HepG2 (cell line): ENCODE measurements at regions not wholly inside any gene's neighbourhood (a gene's known extent, or its start where the extent isn't known, plus 50 kb on each side); places are given as distances from the start of the nearest gene placed in this dataset.

Source experiments
- ATAC-seq: fragments of 200-7000 bp; cut with Tn5 transposase; 3 replicates; pipeline ENCODE4 v1.9.1; 2020; ENCODE audit warnings: mild to moderate bottlenecking, moderate library complexity
- BruUV-seq: library from RNA; stranded (reverse); fragments of 400-500 nt; replicated peaks from 2 replicates; lab custom pipeline; 2021; lab: Mats Ljungman, UMichigan
- CTCF ChIA-PET: fragments of 300-600 bp; formaldehyde crosslinking; extraction: SDS; loops from one replicate; lab custom pipeline; 2021; ENCODE audit warnings: low total read pairs, inconsistent platforms, low intra/inter-chr PET ratio; lab: Yijun Ruan, JAX
- POLR2A ChIA-PET: fragments of 350-600 bp; sonication (Branson Sonifier 250); formaldehyde crosslinking; loops from one replicate; lab custom pipeline; 2020; ENCODE audit warnings: antibody characterized with exemption, inconsistent platforms; lab: Yijun Ruan, JAX
- DNase-seq: peaks from one replicate; pipeline ENCODE4 v3.0.0-alpha.2; 2015; ENCODE audit warnings: low spot score
- FAIRE-seq: peaks from 3 replicates; lab custom pipeline; 2011; peaks lifted over from hg19 to GRCh38; lab: Jason Lieb, UNC
- H2AFZ ChIP-seq: one replicate; pipeline ENCODE4 v1.6.1; 2011; ENCODE audit warnings: low read length, inconsistent platforms
- H3K27ac ChIP-seq: fragments of 300-600 bp; 3 replicates; pipeline ENCODE4 v1.8.0; 2011; ENCODE audit warnings: mixed run types, mild to moderate bottlenecking, mixed read lengths, low read length, inconsistent platforms; ENCODE audit not compliant: insufficient read depth; ENCODE audit errors: extremely low read length
- H3K27me3 ChIP-seq, 2 experiments: fragments of 200-600 bp in 1 of 2; 2 replicates in 1 of 2; 3 replicates in 1 of 2; pipeline versions ENCODE4 v1.6.0 to v1.8.0; 2011; ENCODE audit warnings: low read length in 2 of 2, mild to moderate bottlenecking in 2 of 2, moderate library complexity in 2 of 2, inconsistent platforms in 1 of 2; ENCODE audit not compliant: insufficient read depth in 2 of 2, control insufficient read depth in 1 of 2
- H3K36me3 ChIP-seq, 2 experiments: fragments of 200-600 bp in 1 of 2; replicated peaks in 1 of 2; 2 replicates in 1 of 2; 3 replicates in 1 of 2; pipeline versions ENCODE4 v1.5.1 to v1.8.0; 2011; ENCODE audit warnings: low read length in 2 of 2, inconsistent platforms in 1 of 2; ENCODE audit not compliant: insufficient read depth in 2 of 2, control insufficient read depth in 1 of 2
- H3K4me1 ChIP-seq: 2 replicates; pipeline ENCODE4 v1.5.1; 2012; ENCODE audit warnings: low read length, inconsistent platforms; ENCODE audit not compliant: insufficient read depth
- H3K4me2 ChIP-seq: 2 replicates; pipeline ENCODE4 v1.6.0; 2011; ENCODE audit warnings: low read depth, low read length, inconsistent platforms
- H3K4me3 ChIP-seq, 3 experiments: fragments of 200-600 bp in 1 of 3; sonication (generic), shearing (Covaris generic) in 1 of 3; replicated peaks in 1 of 3; 2 replicates each; pipeline ENCODE4 v1.5.1; 2011 to 2016; ENCODE audit warnings: low read length in 3 of 3, inconsistent platforms in 2 of 3, low read depth in 2 of 3, mild to moderate bottlenecking in 2 of 3, control low read depth in 1 of 3, mixed read lengths in 1 of 3; ENCODE audit not compliant: insufficient read depth in 1 of 3
- H3K79me2 ChIP-seq: one replicate; pipeline ENCODE4 v1.6.1; 2011; ENCODE audit warnings: low read length, inconsistent platforms; ENCODE audit not compliant: insufficient read depth
- H3K9ac ChIP-seq: 2 replicates; pipeline ENCODE4 v1.6.0; 2011; ENCODE audit warnings: mild to moderate bottlenecking, low read depth, low read length, inconsistent platforms; ENCODE audit not compliant: insufficient read depth
- H3K9me3 ChIP-seq: 2 replicates; pipeline ENCODE4 v1.5.1; 2012; ENCODE audit warnings: mild to moderate bottlenecking, low read length
- H4K20me1 ChIP-seq: 2 replicates; pipeline ENCODE4 v1.6.0; 2011; ENCODE audit warnings: inconsistent platforms, mild to moderate bottlenecking, low read length, moderate library complexity; ENCODE audit not compliant: insufficient read depth
- ATF7-NPFF ChIP-seq: sonication (generic); formaldehyde crosslinking; IDR thresholded peaks from 2 replicates; pipeline ENCODE4 v1.8.1; 2023; ENCODE audit warnings: mild to moderate bottlenecking, low read depth, missing genetic modification reagents, moderate library complexity
- CBX1 ChIP-seq: IDR thresholded peaks from one replicate; pipeline ENCODE4 v1.6.1; 2016; ENCODE audit warnings: antibody characterized with exemption, low read depth
- KAT8 ChIP-seq: IDR thresholded peaks from 2 replicates; pipeline ENCODE4 v1.6.1; 2016; ENCODE audit warnings: missing genetic modification reagents, missing compliant biosample characterization
- MAF1 ChIP-seq: sonication (generic); formaldehyde crosslinking; IDR thresholded peaks from 2 replicates; pipeline ENCODE4 v1.5.0; 2020; ENCODE audit warnings: missing genetic modification reagents, borderline replicate concordance
- SRSF1 ChIP-seq: fragments of 200-400 bp; formaldehyde crosslinking; optimal IDR thresholded peaks from 2 replicates; pipeline ENCODE3; 2017; ENCODE audit warnings: mild to moderate bottlenecking, low read depth, low read length, moderate library complexity
- THYN1 ChIP-seq: sonication (generic); formaldehyde crosslinking; IDR thresholded peaks from 2 replicates; pipeline ENCODE4 v1.8.1; 2023; ENCODE audit warnings: low read depth, mild to moderate bottlenecking, moderate library complexity, missing genetic modification reagents, borderline replicate concordance
- TP53 ChIP-seq: sonication (generic); formaldehyde crosslinking; conservative IDR thresholded peaks from 2 replicates; pipeline ENCODE4 v1.4.0; 2020; ENCODE audit warnings: missing genetic modification reagents
- ZNF724P ChIP-seq: sonication (generic); formaldehyde crosslinking; IDR thresholded peaks from 2 replicates; pipeline ENCODE4 v1.8.0; 2022; ENCODE audit warnings: missing genetic modification reagents, borderline replicate concordance
- WGBS: methylation state at CpG from one replicate; pipeline ENCODE4 v1.1.6; 2017; ENCODE audit warnings: low lambda C conversion rate; 5-methylcytosine and 5-hydroxymethylcytosine counted together
- in situ Hi-C: cut with HindIII; loops from 2 replicates; pipeline ENCODE4 v1.10.0; 2017; ENCODE audit warnings: low pct_unique_long_range_greater_than_20kb; ENCODE audit not compliant: extremely low pct_ligation_motif_present
- intact Hi-C: fragments of 100-400 bp; cut with micrococcal nuclease; formaldehyde crosslinking; loops from one replicate; pipeline ENCODE4 v1.10.0; 2022; ENCODE audit not compliant: unreplicated experiment
- TF ChIP-seq, protein P1 (sequence below): sonication (generic); formaldehyde crosslinking; IDR thresholded peaks from 2 replicates; pipeline ENCODE4 v1.8.1; 2023; ENCODE audit warnings: mild to moderate bottlenecking, missing genetic modification reagents, borderline replicate concordance
- TF ChIP-seq, protein P2 (sequence below): sonication (generic); formaldehyde crosslinking; conservative IDR thresholded peaks from 2 replicates; pipeline ENCODE4 v1.4.0; 2020; ENCODE audit warnings: missing genetic modification reagents
- TF ChIP-seq, protein P3 (sequence below): sonication (generic); formaldehyde crosslinking; conservative IDR thresholded peaks from 2 replicates; pipeline ENCODE4 v1.4.0; 2020; ENCODE audit warnings: missing genetic modification reagents
- TF ChIP-seq, protein P4 (sequence below): sonication (generic); formaldehyde crosslinking; IDR thresholded peaks from 2 replicates; pipeline ENCODE4 v1.5.0; 2020; ENCODE audit warnings: missing genetic modification reagents
- TF ChIP-seq, protein P5 (sequence below): sonication (generic); formaldehyde crosslinking; IDR thresholded peaks from 2 replicates; pipeline ENCODE4 v1.8.1; 2023; ENCODE audit warnings: mild to moderate bottlenecking, missing genetic modification reagents

DNA sequence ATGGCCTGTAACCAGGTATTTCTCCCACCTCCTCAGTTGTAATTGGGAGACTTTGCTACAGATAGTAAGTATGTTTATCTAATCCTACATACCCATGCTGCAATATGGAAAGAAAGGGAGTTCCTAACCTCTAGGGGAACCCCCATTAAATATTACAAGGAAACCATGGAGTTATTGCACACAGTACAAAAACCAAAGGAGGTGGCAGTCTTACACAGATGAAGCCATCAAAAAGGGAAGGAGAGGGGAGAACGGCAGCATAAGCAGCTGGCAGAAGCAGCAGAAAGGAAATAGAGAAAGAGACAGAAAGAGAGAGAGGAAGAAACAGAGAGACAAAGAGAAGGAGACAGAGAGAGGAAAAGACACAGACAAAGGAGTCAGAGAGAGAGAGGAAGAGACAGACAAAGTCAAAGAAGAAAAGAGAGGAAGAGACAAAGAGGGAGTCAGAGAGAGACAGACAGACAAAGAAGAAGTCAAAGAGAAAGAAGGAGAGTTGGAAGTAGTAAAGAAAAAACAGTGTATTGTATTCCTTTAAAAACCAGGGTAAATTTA, 142.9 kb downstream of the FASLG start:
- no peak overlapping the region for H3K4me2 ChIP-seq
- FAIRE-seq (no peak), ATAC-seq (no peak), DNase-seq (no peak)
- no peaks in the 10 kb centered on the region for H3K36me3 ChIP-seq
- H3K27ac ChIP-seq = no peak overlapping the region
- H2AFZ ChIP-seq = no peak overlapping the region
- TF ChIP-seq ZNF724P (CRISPR knock-in tag) (no peak), TP53 (CRISPR knock-in tag) (no peak), MAF1 (CRISPR knock-in tag) (no peak), ATF7-NPFF (CRISPR knock-in tag) (no peak), SRSF1 (no peak)
- TF ChIP-seq, protein P1, sequence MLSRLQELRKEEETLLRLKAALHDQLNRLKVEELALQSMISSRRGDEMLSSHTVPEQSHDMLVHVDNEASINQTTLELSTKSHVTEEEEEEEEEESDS (CRISPR knock-in tag) = no peak
- TF ChIP-seq, protein P2, sequence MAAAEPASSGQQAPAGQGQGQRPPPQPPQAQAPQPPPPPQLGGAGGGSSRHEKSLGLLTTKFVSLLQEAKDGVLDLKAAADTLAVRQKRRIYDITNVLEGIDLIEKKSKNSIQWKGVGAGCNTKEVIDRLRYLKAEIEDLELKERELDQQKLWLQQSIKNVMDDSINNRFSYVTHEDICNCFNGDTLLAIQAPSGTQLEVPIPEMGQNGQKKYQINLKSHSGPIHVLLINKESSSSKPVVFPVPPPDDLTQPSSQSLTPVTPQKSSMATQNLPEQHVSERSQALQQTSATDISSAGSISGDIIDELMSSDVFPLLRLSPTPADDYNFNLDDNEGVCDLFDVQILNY = no peak
- H3K9me3 ChIP-seq = no peaks in the 10 kb centered on the region
- no peaks in the 10 kb centered on the region for H3K79me2 ChIP-seq
- H3K27me3 ChIP-seq = no peaks in the 10 kb centered on the region
- no peak overlapping the region for H3K9ac ChIP-seq
- no peaks in the 10 kb centered on the region for H3K4me1 ChIP-seq
- H4K20me1 ChIP-seq = no peaks in the 10 kb centered on the region
- WGBS = 8% methylated on average over 1 of the region's 1 CpG
- no peak overlapping the region for H3K4me3 ChIP-seq
- intact Hi-C loops (no loop called here), in situ Hi-C loops (no loop called here)
- POLR2A ChIA-PET = no interaction called here
- no TSS peak for BruUV-seq
- CTCF ChIA-PET = no interaction called here

DNA sequence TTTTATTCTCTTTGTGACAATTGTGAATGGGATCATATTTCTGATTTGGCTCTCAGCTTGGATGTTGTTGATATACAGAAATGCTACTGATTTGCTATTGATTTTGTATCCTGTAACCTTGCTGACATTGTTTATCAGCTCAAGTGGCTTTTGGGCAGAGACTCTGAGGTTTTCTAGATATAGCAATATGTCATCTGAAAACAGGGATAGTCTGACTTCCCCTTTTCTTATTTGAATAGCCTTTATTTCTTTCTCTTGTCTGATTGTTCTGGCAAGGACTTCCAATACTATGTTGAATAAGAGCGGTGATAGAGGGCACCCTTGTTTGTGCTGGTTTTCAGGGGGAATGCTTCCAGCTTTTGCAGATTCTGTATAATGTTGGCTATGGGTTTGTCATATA, 150.8 kb downstream of the FASLG start:
- 27% methylated on average over 1 of the region's 1 CpG for WGBS
- H3K9ac ChIP-seq = no peak overlapping the region
- H3K36me3 ChIP-seq = no peaks in the 10 kb centered on the region
- DNase-seq = no peak
- FAIRE-seq = no peak
- POLR2A ChIA-PET = no interaction called here
- CTCF ChIA-PET = no interaction called here
- H3K4me1 ChIP-seq = no peaks in the 10 kb centered on the region
- no peaks in the 10 kb centered on the region for H3K79me2 ChIP-seq
- no peak overlapping the region for H2AFZ ChIP-seq
- no peaks in the 10 kb centered on the region for H3K27me3 ChIP-seq
- no peak overlapping the region for H3K4me2 ChIP-seq
- ATAC-seq = no peak
- no peaks in the 10 kb centered on the region for H4K20me1 ChIP-seq
- in situ Hi-C loops = no loop called here
- peaks cover 7% of the 10 kb centered on the region; the same call in 1 of the 2 replicates for H3K9me3 ChIP-seq
- intact Hi-C loops = no loop called here
- no peak overlapping the region for H3K4me3 ChIP-seq
- no peak overlapping the region for H3K27ac ChIP-seq
- no TSS peak for BruUV-seq
- TF ChIP-seq, protein P3, sequence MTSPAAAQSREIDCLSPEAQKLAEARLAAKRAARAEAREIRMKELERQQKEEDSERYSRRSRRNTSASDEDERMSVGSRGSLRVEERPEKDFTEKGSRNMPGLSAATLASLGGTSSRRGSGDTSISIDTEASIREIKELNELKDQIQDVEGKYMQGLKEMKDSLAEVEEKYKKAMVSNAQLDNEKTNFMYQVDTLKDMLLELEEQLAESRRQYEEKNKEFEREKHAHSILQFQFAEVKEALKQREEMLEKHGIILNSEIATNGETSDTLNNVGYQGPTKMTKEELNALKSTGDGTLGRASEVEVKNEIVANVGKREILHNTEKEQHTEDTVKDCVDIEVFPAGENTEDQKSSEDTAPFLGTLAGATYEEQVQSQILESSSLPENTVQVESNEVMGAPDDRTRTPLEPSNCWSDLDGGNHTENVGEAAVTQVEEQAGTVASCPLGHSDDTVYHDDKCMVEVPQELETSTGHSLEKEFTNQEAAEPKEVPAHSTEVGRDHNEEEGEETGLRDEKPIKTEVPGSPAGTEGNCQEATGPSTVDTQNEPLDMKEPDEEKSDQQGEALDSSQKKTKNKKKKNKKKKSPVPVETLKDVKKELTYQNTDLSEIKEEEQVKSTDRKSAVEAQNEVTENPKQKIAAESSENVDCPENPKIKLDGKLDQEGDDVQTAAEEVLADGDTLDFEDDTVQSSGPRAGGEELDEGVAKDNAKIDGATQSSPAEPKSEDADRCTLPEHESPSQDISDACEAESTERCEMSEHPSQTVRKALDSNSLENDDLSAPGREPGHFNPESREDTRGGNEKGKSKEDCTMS (CRISPR knock-in tag) = no peak
- TF ChIP-seq SRSF1 (no peak), CBX1 (no peak), KAT8 (CRISPR knock-in tag) (no peak), THYN1 (CRISPR knock-in tag) (no peak)
- TF ChIP-seq, protein P4, sequence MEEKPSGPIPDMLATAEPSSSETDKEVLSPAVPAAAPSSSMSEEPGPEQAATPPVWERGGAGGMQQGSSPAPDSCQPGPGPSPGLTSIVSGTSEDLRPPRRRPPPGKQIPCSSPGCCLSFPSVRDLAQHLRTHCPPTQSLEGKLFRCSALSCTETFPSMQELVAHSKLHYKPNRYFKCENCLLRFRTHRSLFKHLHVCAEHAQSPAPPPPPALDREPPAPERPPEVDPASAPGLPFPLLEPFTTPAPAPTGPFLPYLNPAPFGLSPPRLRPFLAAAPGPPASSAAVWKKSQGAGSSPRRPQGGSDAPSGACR (CRISPR knock-in tag) = no peak
- TF ChIP-seq, protein P5, sequence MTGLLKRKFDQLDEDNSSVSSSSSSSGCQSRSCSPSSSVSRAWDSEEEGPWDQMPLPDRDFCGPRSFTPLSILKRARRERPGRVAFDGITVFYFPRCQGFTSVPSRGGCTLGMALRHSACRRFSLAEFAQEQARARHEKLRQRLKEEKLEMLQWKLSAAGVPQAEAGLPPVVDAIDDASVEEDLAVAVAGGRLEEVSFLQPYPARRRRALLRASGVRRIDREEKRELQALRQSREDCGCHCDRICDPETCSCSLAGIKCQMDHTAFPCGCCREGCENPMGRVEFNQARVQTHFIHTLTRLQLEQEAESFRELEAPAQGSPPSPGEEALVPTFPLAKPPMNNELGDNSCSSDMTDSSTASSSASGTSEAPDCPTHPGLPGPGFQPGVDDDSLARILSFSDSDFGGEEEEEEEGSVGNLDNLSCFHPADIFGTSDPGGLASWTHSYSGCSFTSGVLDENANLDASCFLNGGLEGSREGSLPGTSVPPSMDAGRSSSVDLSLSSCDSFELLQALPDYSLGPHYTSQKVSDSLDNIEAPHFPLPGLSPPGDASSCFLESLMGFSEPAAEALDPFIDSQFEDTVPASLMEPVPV = no peak
